OCI-LY7 (cell line): ENCODE measurements at regions not wholly inside any gene's neighbourhood (a gene's known extent, or its start where the extent isn't known, plus 50 kb on each side); places are given as distances from the start of the nearest gene placed in this dataset.

ENCODE experiments used
- BruUV-seq: library from RNA; stranded (reverse); fragments of 400-500 nt; replicated peaks from 2 replicates; lab custom pipeline; 2021; lab: Mats Ljungman, UMichigan
- CTCF ChIA-PET: fragments of 300-600 bp; sonication (Branson Sonifier 250); formaldehyde crosslinking; loops from one replicate; lab custom pipeline; 2022; ENCODE audit warnings: antibody characterized with exemption; ENCODE audit not compliant: unreplicated experiment; lab: Charles Lee
- POLR2A ChIA-PET: fragments of 300-600 bp; sonication (Branson Sonifier 250); formaldehyde crosslinking; loops from one replicate; lab custom pipeline; 2022; ENCODE audit warnings: antibody characterized with exemption; lab: Charles Lee
- DNase-seq: peaks from one replicate; pipeline ENCODE4 v3.0.0-alpha.2; 2015; ENCODE audit warnings: low spot score
- H2AFZ ChIP-seq: fragments of 200-600 bp; sonication (generic), shearing (Covaris generic); 2 replicates; pipeline ENCODE4 v1.6.1; 2014; ENCODE audit warnings: mild to moderate bottlenecking, antibody characterized with exemption, low read length, moderate library complexity
- H3K27ac ChIP-seq: fragments of 200-600 bp; sonication (generic); 2 replicates; pipeline ENCODE4 v1.5.1; 2014; ENCODE audit warnings: mixed run types, low read depth, mild to moderate bottlenecking, moderate library complexity, low read length, inconsistent platforms; ENCODE audit not compliant: poor library complexity, severe bottlenecking
- H3K36me3 ChIP-seq: fragments of 200-600 bp; sonication (generic); 2 replicates; pipeline ENCODE4 v1.6.1; 2014; ENCODE audit warnings: mild to moderate bottlenecking, antibody characterized with exemption, low read length, moderate library complexity, mixed read lengths; ENCODE audit not compliant: insufficient read depth
- H3K4me1 ChIP-seq: fragments of 200-600 bp; sonication (generic); 2 replicates; pipeline ENCODE4 v1.5.1; 2014; ENCODE audit warnings: mild to moderate bottlenecking, low read length; ENCODE audit not compliant: insufficient read depth, poor library complexity, severe bottlenecking
- H3K4me2 ChIP-seq: fragments of 200-600 bp; sonication (generic); 2 replicates; pipeline ENCODE4 v1.6.1; 2014; ENCODE audit warnings: mild to moderate bottlenecking, low read length
- H3K4me3 ChIP-seq: fragments of 200-600 bp; sonication (generic); 2 replicates; pipeline ENCODE4 v1.5.1; 2014; ENCODE audit warnings: mild to moderate bottlenecking, low read depth, low read length; ENCODE audit not compliant: poor library complexity, severe bottlenecking
- H3K79me2 ChIP-seq: fragments of 200-600 bp; sonication (generic); 2 replicates; pipeline ENCODE4 v1.6.1; 2016; ENCODE audit warnings: low read depth, mild to moderate bottlenecking, low read length, moderate library complexity, mixed read lengths; ENCODE audit not compliant: insufficient read depth
- H3K9me2 ChIP-seq: fragments of 200-600 bp; sonication (generic); 2 replicates; pipeline ENCODE4 v1.6.1; 2016; ENCODE audit warnings: mild to moderate bottlenecking, low read length, mixed read lengths; ENCODE audit not compliant: insufficient read depth
- H3K9me3 ChIP-seq: fragments of 200-600 bp; sonication (generic); 2 replicates; pipeline ENCODE4 v1.6.1; 2014; ENCODE audit warnings: mild to moderate bottlenecking, mixed run types, low read length, mixed read lengths
- H4K20me1 ChIP-seq: fragments of 200-600 bp; sonication (generic); 2 replicates; pipeline ENCODE4 v1.6.1; 2014; ENCODE audit warnings: mild to moderate bottlenecking, antibody characterized with exemption, low read length, moderate library complexity, mixed read lengths; ENCODE audit not compliant: insufficient read depth
- EZH2phosphoT487 ChIP-seq: fragments of 200-600 bp; sonication (generic); IDR thresholded peaks from 2 replicates; pipeline ENCODE4 v1.6.1; 2018; ENCODE audit warnings: low read depth, borderline replicate concordance, mild to moderate bottlenecking, mixed run types, antibody characterized with exemption, low read length, moderate library complexity, mixed read lengths
- intact Hi-C: fragments of 100-400 bp; cut with micrococcal nuclease; formaldehyde crosslinking; loops from one replicate; pipeline ENCODE4 v1.10.0; 2022; ENCODE audit not compliant: unreplicated experiment
- TF ChIP-seq, protein P1 (sequence below): fragments of 200-600 bp; sonication (generic); conservative IDR thresholded peaks from 2 replicates; pipeline ENCODE4 v1.5.1; 2014; ENCODE audit warnings: mild to moderate bottlenecking, antibody characterized with exemption, low read length, moderate library complexity, mixed read lengths

DNA sequence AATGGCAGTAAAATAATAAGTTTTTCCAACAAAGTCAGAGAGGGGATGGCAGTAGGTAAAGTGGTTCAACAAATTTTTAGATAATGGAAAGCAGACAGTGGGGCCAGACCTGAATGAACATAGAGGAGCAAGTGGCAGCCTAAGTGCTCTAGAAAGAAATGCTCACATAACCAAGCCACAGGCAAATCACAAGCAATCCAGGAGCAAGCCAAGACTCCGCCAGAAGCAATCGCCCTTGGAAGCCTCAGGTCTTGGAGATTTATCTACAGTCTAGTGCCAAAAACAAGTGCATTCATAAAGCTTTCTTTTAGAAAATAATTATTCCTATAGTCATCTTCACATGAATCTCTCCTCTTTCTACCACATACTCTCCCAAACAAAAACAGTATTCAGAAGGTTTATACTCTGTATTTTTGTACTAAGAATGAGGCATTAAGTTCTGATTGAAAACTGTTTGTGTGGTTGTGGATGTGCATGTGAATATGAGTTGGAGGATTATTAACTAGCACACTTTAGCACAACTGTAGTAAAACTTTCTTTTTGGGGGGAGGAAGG is 375.5 kb downstream of the CDH9 start:
- intact Hi-C loops: no loop called here
- Histone ChIP-seq H3K9me2 (no peaks in the 10 kb centered on the region), H4K20me1 (no peaks in the 10 kb centered on the region), H3K4me2 (no peak overlapping the region), H3K27ac (no peak overlapping the region), H3K79me2 (no peaks in the 10 kb centered on the region), H3K36me3 (no peaks in the 10 kb centered on the region), H3K4me1 (no peaks in the 10 kb centered on the region), H3K4me3 (no peak overlapping the region), H3K9me3 (no peaks in the 10 kb centered on the region), H2AFZ (no peak overlapping the region)
- ChIA-PET POLR2A (interaction anchor here (0.7 kb wide), 2 partner anchors 65 to 1591 kb away, joined by 6 to 8 read pairs; no protein-coding TSS in a partner anchor), CTCF (no interaction called here)
- DNase-seq: no peak
- TF ChIP-seq, protein P1, sequence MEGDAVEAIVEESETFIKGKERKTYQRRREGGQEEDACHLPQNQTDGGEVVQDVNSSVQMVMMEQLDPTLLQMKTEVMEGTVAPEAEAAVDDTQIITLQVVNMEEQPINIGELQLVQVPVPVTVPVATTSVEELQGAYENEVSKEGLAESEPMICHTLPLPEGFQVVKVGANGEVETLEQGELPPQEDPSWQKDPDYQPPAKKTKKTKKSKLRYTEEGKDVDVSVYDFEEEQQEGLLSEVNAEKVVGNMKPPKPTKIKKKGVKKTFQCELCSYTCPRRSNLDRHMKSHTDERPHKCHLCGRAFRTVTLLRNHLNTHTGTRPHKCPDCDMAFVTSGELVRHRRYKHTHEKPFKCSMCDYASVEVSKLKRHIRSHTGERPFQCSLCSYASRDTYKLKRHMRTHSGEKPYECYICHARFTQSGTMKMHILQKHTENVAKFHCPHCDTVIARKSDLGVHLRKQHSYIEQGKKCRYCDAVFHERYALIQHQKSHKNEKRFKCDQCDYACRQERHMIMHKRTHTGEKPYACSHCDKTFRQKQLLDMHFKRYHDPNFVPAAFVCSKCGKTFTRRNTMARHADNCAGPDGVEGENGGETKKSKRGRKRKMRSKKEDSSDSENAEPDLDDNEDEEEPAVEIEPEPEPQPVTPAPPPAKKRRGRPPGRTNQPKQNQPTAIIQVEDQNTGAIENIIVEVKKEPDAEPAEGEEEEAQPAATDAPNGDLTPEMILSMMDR: no peak
- no TSS peak for BruUV-seq

DNA sequence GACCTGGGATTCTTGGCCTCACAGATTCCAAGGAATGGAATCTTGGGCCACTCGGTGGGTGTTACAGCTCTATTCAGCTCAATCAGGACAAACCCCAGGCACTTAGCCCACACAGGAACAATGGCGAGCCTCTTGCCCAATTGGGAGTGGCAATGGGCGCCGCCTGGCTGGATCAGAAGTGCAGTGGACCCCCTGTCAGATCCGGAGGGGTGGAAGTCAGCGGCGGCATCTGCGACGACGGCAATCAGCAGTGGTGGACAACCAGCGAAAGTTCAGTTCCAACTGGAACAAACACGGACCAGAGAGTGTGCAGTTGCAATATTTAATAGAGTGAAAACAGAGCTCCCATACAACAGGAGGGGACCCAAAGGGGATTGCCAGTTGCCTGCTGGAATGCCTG is 378.3 kb downstream of the CDH9 start:
- Histone ChIP-seq H3K36me3 (no peaks in the 10 kb centered on the region), H3K4me3 (no peak overlapping the region), H3K9me3 (no peaks in the 10 kb centered on the region), H3K4me2 (no peak overlapping the region), H3K27ac (no peak overlapping the region), H2AFZ (no peak overlapping the region), H3K9me2 (no peaks in the 10 kb centered on the region), H4K20me1 (no peaks in the 10 kb centered on the region), H3K4me1 (no peaks in the 10 kb centered on the region), H3K79me2 (no peaks in the 10 kb centered on the region)
- BruUV-seq: no TSS peak
- no peak for DNase-seq
- intact Hi-C loops: no loop called here
- CTCF ChIA-PET: no interaction called here
- TF ChIP-seq EZH2phosphoT487: no peak
- TF ChIP-seq, protein P1: no peak
- POLR2A ChIA-PET: interaction anchor here (0.6 kb wide), 1 partner anchor 185 kb away, joined by 3 read pairs; no protein-coding TSS in a partner anchor

DNA sequence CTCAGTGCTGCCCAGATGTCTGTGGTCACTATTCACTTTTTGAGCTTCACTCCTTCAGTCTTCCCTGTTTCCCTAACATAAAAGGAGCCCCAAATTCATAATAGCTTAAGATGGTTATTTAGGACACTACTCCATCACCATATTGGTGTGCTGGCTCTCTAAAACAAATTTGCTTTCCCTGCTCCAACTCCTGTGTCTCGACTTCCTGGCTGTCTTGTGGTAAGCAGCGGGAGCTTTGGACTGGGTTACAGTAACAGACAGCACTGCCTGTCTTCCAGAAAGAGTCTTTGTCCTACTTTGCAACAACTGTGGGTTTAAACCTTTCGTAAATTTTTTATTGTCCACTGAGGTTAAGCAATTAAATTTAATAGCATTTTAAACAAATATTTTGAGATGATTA is 389.4 kb downstream of the CDH9 start:
- intact Hi-C loops: no loop called here
- no peaks in the 10 kb centered on the region for H3K79me2 ChIP-seq
- H3K27ac ChIP-seq: no peak overlapping the region
- H3K4me2 ChIP-seq: no peak overlapping the region
- no peaks in the 10 kb centered on the region for H3K9me2 ChIP-seq
- no peak overlapping the region for H3K4me3 ChIP-seq
- DNase-seq: no peak
- TF ChIP-seq, protein P1: no peak
- no peak for TF ChIP-seq EZH2phosphoT487
- H3K9me3 ChIP-seq: no peaks in the 10 kb centered on the region
- H4K20me1 ChIP-seq: no peaks in the 10 kb centered on the region
- no TSS peak for BruUV-seq
- H3K4me1 ChIP-seq: no peaks in the 10 kb centered on the region
- H3K36me3 ChIP-seq: no peaks in the 10 kb centered on the region
- ChIA-PET CTCF (no interaction called here), POLR2A (no interaction called here)
- no peak overlapping the region for H2AFZ ChIP-seq
